HG03354 (cell line): ENCODE measurements at regions not wholly inside any gene's neighbourhood (a gene's known extent, or its start where the extent isn't known, plus 50 kb on each side); places are given as distances from the start of the nearest gene placed in this dataset.
"Not testable (repeated sequence)": the region's sequence is repeated elsewhere in the genome, so short reads cannot be mapped to it uniquely, and the experiment has no call there.

Source experiments
- ATAC-seq: cut with Tn5 transposase; IDR thresholded peaks from one replicate; pipeline ENCODE4 v1.9.1; 2021; ENCODE audit warnings: mild to moderate bottlenecking; ENCODE audit not compliant: unreplicated experiment, poor library complexity, severe bottlenecking

GRCh38 chr22:22193923-22194322 is 50.7 kb upstream of the VPREB1 start:
- no peak for ATAC-seq

- ATAC-seq: not testable (repeated sequence)
These were observed 51.1 kb upstream of the VPREB1 start for GRCh38 chr22:22193462-22193861.

- ATAC-seq: not testable (repeated sequence)
These were observed 51.6 kb upstream of the VPREB1 start for GRCh38 chr22:22193006-22193405.

GRCh38 chr22:22189796-22190195 is 54.8 kb upstream of the VPREB1 start:
- not testable (repeated sequence) for ATAC-seq

- ATAC-seq: not testable (repeated sequence)
These were observed 56.7 kb upstream of the VPREB1 start for GRCh38 chr22:22187863-22188262.

- no peak for ATAC-seq
These were observed 57.3 kb upstream of the VPREB1 start for GRCh38 chr22:22187299-22187698.

GRCh38 chr22:22185844-22186499 is 58.6 kb upstream of the VPREB1 start:
- no peak for ATAC-seq

GRCh38 chr22:22185217-22185616 is 59.4 kb upstream of the VPREB1 start:
- ATAC-seq: no peak

- no peak for ATAC-seq
These were observed 60.2 kb upstream of the VPREB1 start for GRCh38 chr22:22184277-22184807.

GRCh38 chr22:22182990-22183264 is 61.7 kb upstream of the VPREB1 start:
- ATAC-seq: no peak

- no peak for ATAC-seq
These were observed 62.2 kb upstream of the VPREB1 start for GRCh38 chr22:22182218-22182989.

- no peak for ATAC-seq
These were observed 63.2 kb upstream of the VPREB1 start for GRCh38 chr22:22181341-22181850.

- no peak for ATAC-seq
These were observed 63.8 kb upstream of the VPREB1 start for GRCh38 chr22:22180738-22181285.

- ATAC-seq: no peak
These were observed 64.7 kb upstream of the VPREB1 start for GRCh38 chr22:22179858-22180257.

- no peak for ATAC-seq
These were observed 65.6 kb upstream of the VPREB1 start for GRCh38 chr22:22178992-22179391.

GRCh38 chr22:22178355-22178965 is 66.1 kb upstream of the VPREB1 start:
- ATAC-seq: no peak

- ATAC-seq: no peak
These were observed 67.5 kb upstream of the VPREB1 start for GRCh38 chr22:22176929-22177616.

- not testable (repeated sequence) for ATAC-seq
These were observed 71.5 kb upstream of the VPREB1 start for GRCh38 chr22:22172896-22173628.
